Bronchial epithelial cell (primary cell): ENCODE measurements at regions not wholly inside any gene's neighbourhood (a gene's known extent, or its start where the extent isn't known, plus 50 kb on each side); places are given as distances from the start of the nearest gene placed in this dataset.

Experiments used
- DNase-seq: peaks from one replicate; pipeline ENCODE4 v3.0.0-alpha.2; 2010; ENCODE audit warnings: low read depth
- FAIRE-seq: peaks from 2 replicates; lab custom pipeline; 2011; peaks lifted over from hg19 to GRCh38; lab: Jason Lieb, UNC
- H3K27me3 ChIP-seq: 2 replicates; pipeline ENCODE4 v1.5.1; 2011; ENCODE audit warnings: low read length; ENCODE audit not compliant: control insufficient read depth, insufficient read depth
- H3K36me3 ChIP-seq: 2 replicates; pipeline ENCODE4 v1.5.1; 2011; ENCODE audit warnings: low read length; ENCODE audit not compliant: control insufficient read depth, insufficient read depth
- H3K4me3 ChIP-seq: 2 replicates; pipeline ENCODE4 v1.5.1; 2011; ENCODE audit warnings: mild to moderate bottlenecking, low read depth, low read length, control low read depth
- TF ChIP-seq, protein P1 (sequence below): IDR thresholded peaks from 2 replicates; pipeline ENCODE4 v1.5.1; 2011; ENCODE audit warnings: mild to moderate bottlenecking, moderate library complexity, low read length, control low read depth, inconsistent platforms; ENCODE audit not compliant: insufficient read depth, severe bottlenecking

DNA sequence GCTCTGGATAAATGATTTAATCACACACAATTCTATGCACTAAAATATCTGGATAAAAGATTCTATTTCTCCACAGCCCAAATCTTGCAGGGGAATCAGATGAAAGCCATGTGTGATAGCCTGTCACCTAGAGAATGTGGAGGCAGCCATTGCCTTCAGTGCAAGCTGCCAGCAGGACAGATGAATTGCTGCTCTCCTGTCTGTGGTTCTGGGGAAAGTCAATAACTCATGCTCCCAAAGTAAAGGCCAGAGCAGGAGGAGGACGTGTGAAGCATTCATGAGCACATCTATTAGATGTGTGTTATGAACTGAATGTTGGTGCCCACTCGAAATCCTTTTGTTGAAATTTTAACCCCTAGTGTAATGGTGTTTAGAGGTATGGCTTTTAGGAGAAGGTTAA is 195.1 kb downstream of the RDH14 start:
- Histone ChIP-seq H3K36me3 (no peaks in the 10 kb centered on the region), H3K27me3 (no peaks in the 10 kb centered on the region), H3K4me3 (no peak overlapping the region)
- no peak for DNase-seq
- TF ChIP-seq, protein P1, sequence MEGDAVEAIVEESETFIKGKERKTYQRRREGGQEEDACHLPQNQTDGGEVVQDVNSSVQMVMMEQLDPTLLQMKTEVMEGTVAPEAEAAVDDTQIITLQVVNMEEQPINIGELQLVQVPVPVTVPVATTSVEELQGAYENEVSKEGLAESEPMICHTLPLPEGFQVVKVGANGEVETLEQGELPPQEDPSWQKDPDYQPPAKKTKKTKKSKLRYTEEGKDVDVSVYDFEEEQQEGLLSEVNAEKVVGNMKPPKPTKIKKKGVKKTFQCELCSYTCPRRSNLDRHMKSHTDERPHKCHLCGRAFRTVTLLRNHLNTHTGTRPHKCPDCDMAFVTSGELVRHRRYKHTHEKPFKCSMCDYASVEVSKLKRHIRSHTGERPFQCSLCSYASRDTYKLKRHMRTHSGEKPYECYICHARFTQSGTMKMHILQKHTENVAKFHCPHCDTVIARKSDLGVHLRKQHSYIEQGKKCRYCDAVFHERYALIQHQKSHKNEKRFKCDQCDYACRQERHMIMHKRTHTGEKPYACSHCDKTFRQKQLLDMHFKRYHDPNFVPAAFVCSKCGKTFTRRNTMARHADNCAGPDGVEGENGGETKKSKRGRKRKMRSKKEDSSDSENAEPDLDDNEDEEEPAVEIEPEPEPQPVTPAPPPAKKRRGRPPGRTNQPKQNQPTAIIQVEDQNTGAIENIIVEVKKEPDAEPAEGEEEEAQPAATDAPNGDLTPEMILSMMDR, result no peak
- FAIRE-seq, result no peak

- H3K36me3 ChIP-seq, result no peaks in the 10 kb centered on the region
- TF ChIP-seq, protein P1, result no peak
- no peak for DNase-seq
- no peak for FAIRE-seq
- no peaks in the 10 kb centered on the region for H3K27me3 ChIP-seq
- no peak overlapping the region for H3K4me3 ChIP-seq
Measured at GRCh38 chr2:18363348-18363747, 197.1 kb downstream of the RDH14 start.

DNA sequence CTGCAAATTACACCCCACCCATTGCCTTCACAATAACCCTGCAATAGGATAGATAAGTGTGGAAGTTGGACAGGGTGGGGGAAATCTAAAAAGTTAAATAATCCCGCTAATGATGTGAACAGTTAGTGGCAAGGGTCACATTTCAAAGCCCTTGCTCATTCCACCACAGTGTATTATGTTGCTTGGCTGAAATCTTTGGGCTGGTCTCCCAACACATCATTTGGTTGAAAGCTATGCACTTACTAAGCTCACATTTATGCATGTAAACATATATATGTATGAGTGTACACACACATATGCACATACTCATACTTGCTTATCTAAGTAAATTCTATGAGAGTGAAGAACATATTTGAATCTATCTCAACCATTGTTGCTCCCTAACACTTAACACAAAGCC is 197.8 kb downstream of the RDH14 start:
- Histone ChIP-seq H3K27me3 (no peaks in the 10 kb centered on the region), H3K36me3 (no peaks in the 10 kb centered on the region), H3K4me3 (no peak overlapping the region)
- DNase-seq (peak; percentile 74), FAIRE-seq (no peak)
- TF ChIP-seq, protein P1, result no peak

- no peak overlapping the region for H3K4me3 ChIP-seq
- DNase-seq (no peak), FAIRE-seq (no peak)
- H3K27me3 ChIP-seq, result no peaks in the 10 kb centered on the region
- H3K36me3 ChIP-seq, result no peaks in the 10 kb centered on the region
- TF ChIP-seq, protein P1, result no peak
Measured at GRCh38 chr2:18357537-18357936, 202.9 kb downstream of the RDH14 start.

GRCh38 chr2:18356676-18357075 is 203.8 kb downstream of the RDH14 start:
- TF ChIP-seq, protein P1, result no peak
- DNase-seq (peak; percentile 52), FAIRE-seq (no peak)
- Histone ChIP-seq H3K36me3 (no peaks in the 10 kb centered on the region), H3K4me3 (no peak overlapping the region), H3K27me3 (no peaks in the 10 kb centered on the region)

GRCh38 chr2:18349421-18349820 is 211.0 kb downstream of the RDH14 start:
- no peak overlapping the region for H3K4me3 ChIP-seq
- no peak for FAIRE-seq
- no peaks in the 10 kb centered on the region for H3K36me3 ChIP-seq
- H3K27me3 ChIP-seq, result no peaks in the 10 kb centered on the region
- DNase-seq, result no peak
- TF ChIP-seq, protein P1, result no peak
